HFFc6 (cell line): ENCODE measurements at regions not wholly inside any gene's neighbourhood (a gene's known extent, or its start where the extent isn't known, plus 50 kb on each side); places are given as distances from the start of the nearest gene placed in this dataset.

ENCODE experiments used
- DNase-seq: peaks from one replicate; pipeline ENCODE4 v3.0.0-alpha.2; 2018
- H3K27ac Mint-ChIP-seq: 2 replicates; pipeline ENCODE4 v1.8.0; 2020; ENCODE audit warnings: mild to moderate bottlenecking, mixed read lengths
- H3K27me3 Mint-ChIP-seq: 2 replicates; pipeline ENCODE4 v1.8.0; 2021; ENCODE audit warnings: mild to moderate bottlenecking, moderate library complexity, mixed read lengths; ENCODE audit not compliant: insufficient read depth
- H3K36me3 Mint-ChIP-seq: 2 replicates; pipeline ENCODE4 v1.8.0; 2021; ENCODE audit warnings: low read depth, mixed read lengths
- H3K4me1 Mint-ChIP-seq: 2 replicates; pipeline ENCODE4 v1.8.0; 2020; ENCODE audit warnings: low read depth, mixed read lengths
- H3K4me3 Mint-ChIP-seq: 2 replicates; pipeline ENCODE4 v1.8.0; 2020; ENCODE audit warnings: mild to moderate bottlenecking, moderate library complexity, mixed read lengths
- H3K9me3 Mint-ChIP-seq: 2 replicates; pipeline ENCODE4 v1.8.0; 2020; ENCODE audit warnings: mild to moderate bottlenecking, mixed read lengths
- TF ChIP-seq, protein P1 (sequence below): fragments of 200-600 bp; sonication (generic); IDR thresholded peaks from 2 replicates; pipeline ENCODE4 v1.5.0; 2021; ENCODE audit warnings: antibody characterized with exemption, mild to moderate bottlenecking

DNA sequence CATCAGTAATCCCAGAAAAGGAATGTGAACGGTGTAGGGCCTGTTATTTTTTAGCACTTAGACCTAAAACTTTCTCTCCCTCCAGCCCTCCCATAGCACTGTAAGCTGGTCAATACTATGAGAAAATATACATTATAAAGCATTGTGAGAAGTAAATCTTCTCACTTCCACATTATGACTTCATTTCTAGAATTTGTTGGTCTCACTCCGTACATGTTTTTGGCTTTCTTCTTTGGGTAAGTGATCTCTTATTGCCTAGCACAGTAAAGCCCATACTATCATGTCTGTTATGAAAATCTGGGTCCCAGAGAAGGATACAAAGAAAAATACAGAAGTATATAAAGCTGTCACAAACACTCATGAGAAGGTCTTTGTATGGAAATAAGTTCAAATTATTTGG lies 1851.1 kb upstream of the IGFBP7 start:
- Mint-ChIP-seq H3K4me3 (no peak overlapping the region), H3K27me3 (no peaks in the 10 kb centered on the region), H3K36me3 (no peaks in the 10 kb centered on the region), H3K4me1 (no peaks in the 10 kb centered on the region), H3K27ac (no peak overlapping the region), H3K9me3 (peaks cover 14% of the 10 kb centered on the region)
- DNase-seq, result no peak
- TF ChIP-seq, protein P1, sequence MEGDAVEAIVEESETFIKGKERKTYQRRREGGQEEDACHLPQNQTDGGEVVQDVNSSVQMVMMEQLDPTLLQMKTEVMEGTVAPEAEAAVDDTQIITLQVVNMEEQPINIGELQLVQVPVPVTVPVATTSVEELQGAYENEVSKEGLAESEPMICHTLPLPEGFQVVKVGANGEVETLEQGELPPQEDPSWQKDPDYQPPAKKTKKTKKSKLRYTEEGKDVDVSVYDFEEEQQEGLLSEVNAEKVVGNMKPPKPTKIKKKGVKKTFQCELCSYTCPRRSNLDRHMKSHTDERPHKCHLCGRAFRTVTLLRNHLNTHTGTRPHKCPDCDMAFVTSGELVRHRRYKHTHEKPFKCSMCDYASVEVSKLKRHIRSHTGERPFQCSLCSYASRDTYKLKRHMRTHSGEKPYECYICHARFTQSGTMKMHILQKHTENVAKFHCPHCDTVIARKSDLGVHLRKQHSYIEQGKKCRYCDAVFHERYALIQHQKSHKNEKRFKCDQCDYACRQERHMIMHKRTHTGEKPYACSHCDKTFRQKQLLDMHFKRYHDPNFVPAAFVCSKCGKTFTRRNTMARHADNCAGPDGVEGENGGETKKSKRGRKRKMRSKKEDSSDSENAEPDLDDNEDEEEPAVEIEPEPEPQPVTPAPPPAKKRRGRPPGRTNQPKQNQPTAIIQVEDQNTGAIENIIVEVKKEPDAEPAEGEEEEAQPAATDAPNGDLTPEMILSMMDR, result no peak

DNA sequence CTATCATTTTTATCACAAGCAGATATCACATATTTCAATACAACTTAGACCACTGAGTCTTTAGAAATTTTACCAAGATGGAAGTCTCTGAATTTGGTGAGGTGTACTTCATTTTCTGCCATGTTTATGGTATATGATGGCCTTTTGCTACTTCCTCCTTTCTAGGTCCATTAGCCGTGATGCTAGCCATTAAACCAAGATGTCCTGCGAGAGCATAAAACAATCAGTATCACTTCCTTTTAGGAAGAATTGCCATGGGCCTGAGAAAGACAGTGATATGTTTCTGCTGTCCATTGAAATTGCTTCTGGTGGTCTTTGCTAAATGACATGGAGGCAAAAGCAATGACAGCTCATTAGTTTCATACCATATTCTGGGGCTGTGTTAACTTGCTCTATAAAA lies 1851.7 kb upstream of the IGFBP7 start:
- Mint-ChIP-seq H3K4me1 (no peaks in the 10 kb centered on the region), H3K9me3 (peaks cover 14% of the 10 kb centered on the region), H3K27ac (no peak overlapping the region), H3K4me3 (no peak overlapping the region), H3K27me3 (no peaks in the 10 kb centered on the region), H3K36me3 (no peaks in the 10 kb centered on the region)
- TF ChIP-seq, protein P1, result no peak
- DNase-seq, result no peak

DNA sequence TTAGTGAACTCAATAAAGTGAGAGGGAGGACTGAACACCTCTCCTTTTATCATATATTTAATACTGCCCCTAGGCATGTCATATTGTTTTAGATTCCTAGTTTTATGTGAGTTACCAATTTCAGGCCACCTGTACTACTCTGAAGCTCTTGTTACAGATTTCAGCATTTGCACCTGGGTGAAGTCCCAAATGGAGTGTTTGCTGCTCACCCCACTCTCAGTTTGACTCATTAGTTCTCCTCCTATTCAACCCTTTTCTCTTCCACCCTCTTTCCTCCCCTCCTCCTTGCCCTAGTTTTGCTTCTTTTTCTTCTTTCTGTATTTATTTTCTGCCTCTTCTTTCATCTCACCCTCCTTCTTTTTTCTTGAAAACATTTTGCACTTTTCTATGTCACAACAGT lies 1852.2 kb upstream of the IGFBP7 start:
- Mint-ChIP-seq H3K27ac (no peak overlapping the region), H3K27me3 (no peaks in the 10 kb centered on the region), H3K4me1 (no peaks in the 10 kb centered on the region), H3K4me3 (no peak overlapping the region), H3K9me3 (peaks cover 14% of the 10 kb centered on the region), H3K36me3 (no peaks in the 10 kb centered on the region)
- DNase-seq, result no peak
- TF ChIP-seq, protein P1, result no peak

DNA sequence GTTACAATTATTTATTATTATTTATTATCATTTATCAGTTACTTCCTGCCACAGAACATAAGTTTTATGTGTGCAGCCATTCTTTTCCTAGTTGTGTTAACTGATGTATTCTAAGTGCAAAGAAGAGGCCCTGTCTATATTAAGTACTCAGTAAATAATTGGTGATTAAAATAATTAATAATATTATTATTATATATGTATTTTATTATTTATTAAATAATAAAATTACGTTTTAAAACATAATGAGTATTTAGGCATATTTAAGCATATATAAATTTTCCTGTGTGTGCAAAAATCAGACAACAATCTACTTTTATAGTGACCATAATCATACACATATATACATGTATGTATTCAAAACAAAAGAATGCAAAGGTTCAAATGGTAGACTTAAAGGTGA lies 1871.6 kb upstream of the IGFBP7 start:
- DNase-seq, result no peak
- Mint-ChIP-seq H3K9me3 (peaks cover 19% of the 10 kb centered on the region), H3K27me3 (peaks cover 1% of the 10 kb centered on the region; the same call in 1 of the 2 replicates), H3K4me3 (no peak overlapping the region), H3K36me3 (no peaks in the 10 kb centered on the region), H3K4me1 (no peaks in the 10 kb centered on the region), H3K27ac (no peak overlapping the region)
- TF ChIP-seq, protein P1, result no peak

DNA sequence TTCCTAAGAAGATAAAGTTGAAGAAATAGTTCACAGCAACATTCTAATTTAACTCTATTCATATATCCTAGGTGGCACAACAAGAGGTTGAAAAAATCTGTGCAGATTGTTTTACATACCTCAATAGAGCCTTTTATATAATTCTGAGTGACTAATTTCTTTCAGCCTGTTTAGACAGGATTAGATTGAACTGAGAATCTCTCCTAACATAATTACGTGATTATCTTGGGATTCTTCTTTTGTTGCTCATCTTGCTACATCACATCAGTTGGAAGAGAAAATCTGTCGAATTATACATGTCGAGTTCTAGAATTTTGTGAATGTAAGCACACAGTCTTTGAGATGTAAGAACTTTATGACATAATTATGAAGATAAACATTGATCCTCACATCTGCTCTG lies 1873.7 kb upstream of the IGFBP7 start:
- Mint-ChIP-seq H3K27me3 (peaks cover 1% of the 10 kb centered on the region; the same call in 1 of the 2 replicates), H3K9me3 (peaks cover 32% of the 10 kb centered on the region), H3K4me3 (no peak overlapping the region), H3K4me1 (no peaks in the 10 kb centered on the region), H3K36me3 (no peaks in the 10 kb centered on the region), H3K27ac (no peak overlapping the region)
- TF ChIP-seq, protein P1, result no peak
- DNase-seq, result no peak

DNA sequence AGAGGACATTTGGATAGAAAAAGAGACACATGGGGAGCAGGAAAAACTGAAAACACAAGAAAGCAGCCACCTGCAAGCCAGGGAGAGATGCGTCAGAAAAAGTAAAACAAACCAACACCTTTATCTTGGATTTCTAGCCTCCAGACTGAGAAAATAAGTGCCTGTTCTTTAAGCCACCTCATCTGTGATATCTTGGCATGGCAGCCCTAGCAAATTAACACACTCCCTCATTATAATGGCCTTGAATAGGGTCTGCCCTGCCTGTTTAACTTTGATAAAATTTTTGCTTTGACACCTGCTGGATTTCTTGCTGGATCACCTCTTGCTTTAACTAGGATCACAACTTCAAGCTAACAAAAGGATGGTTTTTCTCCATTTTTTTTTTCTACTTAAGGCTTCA lies 1892.0 kb upstream of the IGFBP7 start:
- TF ChIP-seq, protein P1, result no peak
- Mint-ChIP-seq H3K9me3 (peaks cover 42% of the 10 kb centered on the region), H3K4me1 (no peaks in the 10 kb centered on the region), H3K36me3 (no peaks in the 10 kb centered on the region), H3K27me3 (no peaks in the 10 kb centered on the region), H3K27ac (no peak overlapping the region), H3K4me3 (no peak overlapping the region)
- no peak for DNase-seq
